Fibroblast of gingiva (primary cell): ENCODE measurements at regions not wholly inside any gene's neighbourhood (a gene's known extent, or its start where the extent isn't known, plus 50 kb on each side); places are given as distances from the start of the nearest gene placed in this dataset.

Experiments
- DNase-seq: peaks from one replicate; pipeline ENCODE4 v3.0.0-alpha.2; 2011; ENCODE audit warnings: low read depth

GRCh38 chr21:43302062-43302700 is 124.8 kb downstream of the SIK1 start:
- no peak for DNase-seq

DNA sequence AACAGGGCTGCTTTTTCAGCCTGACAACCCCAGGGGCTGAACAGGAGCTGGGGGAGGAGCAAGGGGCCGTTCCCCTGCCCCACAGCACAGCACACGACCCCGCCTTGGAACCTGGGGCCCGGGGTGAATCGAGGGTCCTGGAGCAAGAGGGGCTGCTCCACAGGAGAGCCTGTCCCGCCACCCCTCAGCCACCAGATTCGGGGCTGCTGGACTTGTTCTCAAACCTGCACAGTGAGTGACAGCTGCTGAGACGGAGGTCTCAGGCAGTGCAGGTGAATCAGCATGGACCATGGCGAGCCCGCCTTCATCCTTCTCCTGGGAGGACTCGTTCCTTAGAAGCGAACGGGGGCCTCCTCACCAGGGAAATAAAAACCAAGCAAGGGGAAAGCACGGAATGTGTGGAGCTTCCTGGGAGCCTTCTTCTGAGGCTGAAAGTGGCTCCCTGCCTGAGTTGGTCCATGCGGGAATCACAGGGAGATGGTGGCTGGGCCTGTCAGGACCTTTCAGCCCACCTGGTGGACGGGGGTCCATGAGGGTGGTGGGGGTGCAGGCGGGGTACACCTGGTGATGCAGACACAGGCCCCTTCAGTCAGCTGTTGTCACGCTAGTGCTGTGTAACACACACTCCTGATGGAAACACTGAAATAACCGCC is 125.4 kb downstream of the SIK1 start:
- DNase-seq = no peak

- no peak for DNase-seq
Observed at GRCh38 chr21:43300496-43301408, 126.2 kb downstream of the SIK1 start.

- no peak for DNase-seq
Observed at GRCh38 chr21:43299441-43300277, 127.3 kb downstream of the SIK1 start.

- DNase-seq = no peak
Observed at GRCh38 chr21:43298546-43299440, 128.1 kb downstream of the SIK1 start.

DNA sequence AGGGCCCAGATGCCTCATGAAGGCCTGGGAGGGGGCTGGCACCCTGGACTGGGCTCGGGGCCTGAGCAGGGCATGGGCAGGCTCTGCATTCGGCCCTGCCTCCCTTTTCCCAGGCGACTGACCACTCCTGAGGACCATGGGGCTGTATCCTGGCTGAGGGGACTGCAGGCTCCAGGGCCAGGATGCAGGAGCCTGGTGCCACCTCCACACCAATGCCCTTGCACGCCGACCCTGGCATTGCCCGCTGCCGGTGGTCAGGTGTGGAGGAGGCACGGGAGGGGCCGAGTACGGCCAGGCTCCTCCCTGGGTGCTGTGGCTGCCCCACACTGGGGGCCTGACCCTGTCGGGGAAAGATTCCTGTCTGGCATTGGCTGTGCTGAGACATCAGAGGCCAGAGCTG is 128.9 kb downstream of the SIK1 start:
- DNase-seq = no peak

- no peak for DNase-seq
Observed at GRCh38 chr21:43297391-43297981, 128.7 kb downstream of the CRYAA start.

DNA sequence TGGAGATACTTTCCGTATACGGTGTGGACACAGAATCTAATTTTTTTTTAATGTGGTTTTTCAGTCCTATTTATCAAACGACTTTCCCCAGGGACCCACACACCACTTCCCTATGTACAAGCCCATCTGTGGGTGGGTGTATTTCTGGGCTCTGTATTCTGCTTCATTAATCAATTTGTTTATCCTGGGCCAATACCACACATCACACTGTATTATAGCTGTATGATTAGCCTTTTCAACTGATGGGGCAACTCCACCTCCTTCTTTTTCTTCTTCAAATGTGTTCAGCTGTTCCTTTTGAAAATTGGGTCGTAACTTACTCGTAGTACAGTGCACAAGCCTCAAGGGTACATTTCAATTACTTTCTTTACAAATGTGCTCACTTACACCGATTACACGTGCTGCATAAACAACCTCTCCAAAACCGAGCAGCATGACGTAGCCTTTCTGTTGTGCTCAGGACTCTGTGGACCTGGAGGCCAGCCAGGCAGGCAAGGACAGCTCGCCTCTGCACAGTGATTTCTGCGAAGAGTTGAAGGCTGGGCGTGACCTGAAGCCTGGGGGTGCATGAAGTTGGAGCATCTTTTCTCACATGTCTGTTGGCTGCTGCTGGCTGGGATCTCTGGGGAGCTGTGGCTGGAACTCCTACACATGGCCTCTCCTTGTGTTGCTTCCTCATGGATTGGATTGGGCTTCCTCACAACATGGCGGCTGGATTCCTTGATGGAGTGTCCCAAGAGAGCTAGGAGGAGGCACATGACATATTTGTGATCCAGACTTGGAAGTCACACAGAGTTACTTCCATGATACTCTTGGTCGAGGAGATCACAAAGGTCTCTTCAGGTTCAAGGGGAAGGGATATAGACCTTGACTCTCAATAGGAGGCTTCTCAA is 126.5 kb downstream of the CRYAA start:
- no peak for DNase-seq

DNA sequence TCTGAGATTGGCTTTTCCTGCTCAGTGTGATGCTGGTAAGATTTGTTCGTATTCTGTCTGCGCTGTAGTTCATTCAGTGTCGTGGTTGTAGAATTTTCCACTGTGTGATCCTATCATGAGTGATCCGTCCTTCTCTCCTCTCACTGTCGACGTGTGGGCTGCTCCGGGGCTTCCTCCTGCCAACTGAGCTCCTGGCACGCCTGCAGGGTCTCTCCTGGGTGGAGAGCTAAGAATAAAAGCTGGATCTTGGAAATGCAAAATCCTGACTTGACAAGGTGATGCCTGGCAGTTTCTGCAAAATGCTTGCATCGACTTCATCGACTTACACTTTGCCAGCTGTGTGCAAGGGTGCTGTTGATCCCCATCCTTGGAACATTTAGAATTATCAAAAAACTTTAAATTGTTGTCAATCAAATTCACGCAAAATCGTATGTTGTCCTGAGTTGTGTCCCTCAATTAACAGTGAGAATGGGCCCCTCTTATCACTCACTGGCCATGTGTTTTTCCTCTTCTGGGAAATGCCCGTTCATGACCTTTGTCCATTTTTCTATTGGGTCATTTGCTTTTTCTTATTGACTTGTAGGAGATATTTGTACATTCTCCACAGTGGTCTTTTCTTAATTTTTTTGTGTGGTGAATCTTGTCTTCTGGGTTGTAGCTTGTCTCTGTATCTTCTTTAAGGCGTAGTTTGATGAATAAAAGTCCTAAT is 125.5 kb downstream of the CRYAA start:
- DNase-seq = no peak

DNA sequence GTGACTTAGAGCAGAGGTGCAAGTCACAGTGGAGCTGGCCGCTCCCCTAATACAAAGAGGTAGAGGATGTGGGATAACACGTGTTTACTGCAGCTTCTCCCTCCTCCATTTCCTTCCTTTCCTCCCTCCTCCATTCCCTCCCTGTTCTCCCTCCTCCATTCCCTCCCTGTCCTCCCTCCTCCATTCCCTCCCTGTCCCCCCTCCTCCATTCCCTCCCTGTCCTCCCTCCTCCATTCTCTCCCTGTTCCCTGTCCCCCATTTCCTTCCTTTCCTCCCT is 124.0 kb downstream of the CRYAA start:
- DNase-seq = no peak

- no peak for DNase-seq
Observed at GRCh38 chr21:43292041-43292865, 123.4 kb downstream of the CRYAA start.

- no peak for DNase-seq
Observed at GRCh38 chr21:43291347-43291950, 122.6 kb downstream of the CRYAA start.

DNA sequence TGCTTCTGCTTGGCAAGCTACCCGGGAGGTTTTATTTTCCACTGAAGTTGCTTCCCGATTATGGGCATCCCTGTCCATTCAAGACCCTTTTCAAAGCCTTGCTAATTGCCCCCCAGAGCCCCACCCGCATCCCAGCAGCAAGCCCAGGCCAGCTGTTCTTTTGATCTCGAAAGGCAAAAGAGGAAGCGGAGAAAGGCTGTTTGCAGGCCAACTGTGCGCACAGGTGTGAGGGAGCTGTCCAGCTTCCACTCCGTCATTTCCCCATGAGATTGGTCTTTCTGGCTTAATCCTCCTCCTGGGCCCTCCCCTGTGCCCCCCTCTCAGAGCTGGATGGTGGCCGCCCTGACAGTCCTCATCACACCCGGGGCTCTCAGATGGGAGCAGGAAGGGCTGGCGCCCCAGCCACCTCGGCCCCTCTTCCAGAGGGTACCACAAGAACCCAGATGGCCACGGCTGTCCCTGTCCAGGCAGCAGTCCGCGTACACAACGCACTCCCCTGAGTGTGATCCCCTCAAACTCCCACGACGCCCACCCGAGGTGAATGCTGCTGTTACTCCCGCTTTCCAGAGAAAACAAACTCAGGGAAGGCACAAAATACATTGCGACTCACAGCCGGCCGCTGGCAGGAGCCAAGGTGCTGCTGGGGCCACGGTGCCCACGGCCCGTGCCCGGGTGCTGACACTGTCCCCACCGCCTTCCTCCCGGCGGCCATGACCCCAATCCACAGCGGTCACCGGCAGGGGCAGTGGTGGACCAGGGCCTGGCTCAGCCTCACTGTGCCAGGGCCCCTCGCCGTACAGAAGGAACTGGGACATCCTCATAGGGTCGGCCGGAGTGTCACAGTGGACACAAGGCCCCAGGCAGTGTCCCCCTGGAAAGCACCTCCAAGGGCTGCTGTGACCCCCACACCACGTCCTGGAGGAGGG is 121.9 kb downstream of the CRYAA start:
- DNase-seq = no peak

DNA sequence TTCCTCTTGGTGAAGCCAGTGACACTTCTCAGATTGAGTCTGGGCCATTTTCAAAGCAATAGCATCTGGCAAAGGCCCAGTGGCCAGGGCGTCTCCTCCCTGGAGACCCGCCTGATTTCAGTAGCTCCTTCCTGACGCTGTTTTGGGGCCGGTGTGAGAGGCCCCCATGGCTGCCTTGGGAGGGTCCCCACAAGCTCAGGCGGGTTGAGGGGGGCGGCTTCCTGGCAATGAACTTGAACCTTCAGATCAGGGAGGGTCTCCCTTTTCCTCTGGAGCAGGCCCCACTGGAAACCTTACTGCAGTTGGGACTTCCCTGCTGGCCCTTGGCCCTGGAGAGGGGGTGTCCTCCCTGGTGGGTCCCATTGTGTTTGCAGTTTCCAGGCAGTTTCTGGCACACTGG is 121.2 kb downstream of the CRYAA start:
- DNase-seq = no peak

- no peak for DNase-seq
Observed at GRCh38 chr21:43289442-43289841, 120.6 kb downstream of the CRYAA start.
